HepG2 (cell line): ENCODE measurements at regions not wholly inside any gene's neighbourhood (a gene's known extent, or its start where the extent isn't known, plus 50 kb on each side); places are given as distances from the start of the nearest gene placed in this dataset.

Experiments
- ARNTL ChIP-seq: sonication (generic); formaldehyde crosslinking; IDR thresholded peaks from 2 replicates; pipeline ENCODE4 v1.4.0; 2020; ENCODE audit warnings: mild to moderate bottlenecking, missing genetic modification reagents
- ATF5 ChIP-seq: sonication (generic); formaldehyde crosslinking; IDR thresholded peaks from 2 replicates; pipeline ENCODE4 v1.4.0; 2020; ENCODE audit warnings: mild to moderate bottlenecking, low read depth, missing genetic modification reagents
- E2F5 ChIP-seq: sonication (generic); formaldehyde crosslinking; conservative IDR thresholded peaks from 2 replicates; pipeline ENCODE4 v1.4.0; 2020; ENCODE audit warnings: missing genetic modification reagents
- FOXA1 ChIP-seq, 2 experiments: fragments of 450-650 bp in 1 of 2; sonication (generic) in 1 of 2; formaldehyde crosslinking in 1 of 2; IDR thresholded peaks; 2 replicates each; pipeline versions ENCODE4 v1.4.0 to v1.6.1; 2016 to 2020; ENCODE audit warnings: missing genetic modification reagents in 1 of 2
- FOXA3 ChIP-seq: IDR thresholded peaks from 2 replicates; pipeline ENCODE4 v1.6.1; 2016; ENCODE audit warnings: missing genetic modification reagents, missing compliant biosample characterization
- KDM6A ChIP-seq: IDR thresholded peaks from 2 replicates; pipeline ENCODE4 v1.6.1; 2016; ENCODE audit warnings: low read depth
- NFIC ChIP-seq: IDR thresholded peaks from 2 replicates; pipeline ENCODE4 v1.6.1; 2012; ENCODE audit warnings: mild to moderate bottlenecking, low read length, inconsistent platforms
- POGZ ChIP-seq: sonication (generic); formaldehyde crosslinking; IDR thresholded peaks from 2 replicates; pipeline ENCODE4 v1.4.0; 2020; ENCODE audit warnings: mild to moderate bottlenecking, missing genetic modification reagents
- SKI ChIP-seq: fragments of 450-650 bp; IDR thresholded peaks from one replicate; pipeline ENCODE4 v1.6.1; 2018; ENCODE audit warnings: mild to moderate bottlenecking; ENCODE audit not compliant: partially characterized antibody
- SOX13 ChIP-seq, 3 experiments: fragments of 450-650 bp in 1 of 3; sonication (generic) in 1 of 3; formaldehyde crosslinking in 1 of 3; IDR thresholded peaks in 2 of 3; conservative IDR thresholded peaks in 1 of 3; 2 replicates each; pipeline versions ENCODE4 v1.5.0 to v1.6.1; 2016 to 2020; ENCODE audit warnings: antibody characterized with exemption in 1 of 3, mild to moderate bottlenecking in 1 of 3, missing compliant biosample characterization in 1 of 3, missing genetic modification reagents in 1 of 3, moderate library complexity in 1 of 3
- SOX6 ChIP-seq, 2 experiments: fragments of 450-650 bp in 1 of 2; sonication (generic) in 1 of 2; formaldehyde crosslinking in 1 of 2; IDR thresholded peaks; 2 replicates each; pipeline versions ENCODE4 v1.4.0 to v1.6.1; 2017 to 2020; ENCODE audit warnings: antibody characterized with exemption in 1 of 2, mild to moderate bottlenecking in 1 of 2, missing genetic modification reagents in 1 of 2
- ZMYM4 ChIP-seq: sonication (generic); formaldehyde crosslinking; IDR thresholded peaks from 2 replicates; pipeline ENCODE4 v1.8.1; 2023; ENCODE audit warnings: mild to moderate bottlenecking, missing genetic modification reagents
- ZNF317 ChIP-seq: sonication (generic); formaldehyde crosslinking; IDR thresholded peaks from 2 replicates; pipeline ENCODE4 v1.5.0; 2020; ENCODE audit warnings: mild to moderate bottlenecking, missing genetic modification reagents
- ZNF572 ChIP-seq: sonication (generic); formaldehyde crosslinking; IDR thresholded peaks from 2 replicates; pipeline ENCODE4 v1.5.1; 2020; ENCODE audit warnings: mild to moderate bottlenecking, missing genetic modification reagents
- ZNF644 ChIP-seq: IDR thresholded peaks from 2 replicates; pipeline ENCODE4 v1.6.1; 2016; ENCODE audit warnings: low read depth

GRCh38 chr2:234710587-234710986 lies 213.7 kb upstream of the ARL4C start (continued):
- TF ChIP-seq E2F5 (CRISPR knock-in tag) (no peak), ZNF317 (CRISPR knock-in tag) (0 out of 2 replicates have a peak, but pooled peaks have one; percentile 27), ZNF644 (CRISPR knock-in tag) (no peak), SKI (no peak), ZMYM4 (CRISPR knock-in tag) (peak; percentile 39; the same call in 1 of the 2 replicates), NFIC (0 out of 2 replicates have a peak, but pooled peaks have one; percentile 20), FOXA1 (IDR thresholded peaks at IDR 0.05) (no peak; the same call in 1 of the 2 replicates), FOXA1 (CRISPR knock-in tag; IDR thresholded peaks at IDR 0.05) (peak; percentile 87), SOX6 (IDR thresholded peaks at IDR 0.05) (no peak), SOX6 (CRISPR knock-in tag; IDR thresholded peaks at IDR 0.05) (peak; percentile 76), KDM6A (CRISPR knock-in tag) (no peak), ZNF572 (no peak), FOXA3 (peak; percentile 94), ARNTL (CRISPR knock-in tag) (peak; percentile 25; the same call in 1 of the 2 replicates), SOX13 (IDR thresholded peaks at IDR 0.05) (peak; percentile 20; the same call in 1 of the 2 replicates), SOX13 (CRISPR knock-in tag; conservative IDR thresholded peaks at IDR 0.05 in 1 of 2, IDR thresholded peaks at IDR 0.05 in 1 of 2) (peak in 1 of 2 experiments; percentile 74; a peak in 2 of 4 replicates), POGZ (0 out of 2 replicates have a peak, but pooled peaks have one; percentile 37), ATF5 (CRISPR knock-in tag) (no peak; the same call in 1 of the 2 replicates)
